ENCODE measurements at regions not wholly inside any gene's neighbourhood (a gene's known extent, or its start where the extent isn't known, plus 50 kb on each side); places are given as distances from the start of the nearest gene placed in this dataset.

DNA sequence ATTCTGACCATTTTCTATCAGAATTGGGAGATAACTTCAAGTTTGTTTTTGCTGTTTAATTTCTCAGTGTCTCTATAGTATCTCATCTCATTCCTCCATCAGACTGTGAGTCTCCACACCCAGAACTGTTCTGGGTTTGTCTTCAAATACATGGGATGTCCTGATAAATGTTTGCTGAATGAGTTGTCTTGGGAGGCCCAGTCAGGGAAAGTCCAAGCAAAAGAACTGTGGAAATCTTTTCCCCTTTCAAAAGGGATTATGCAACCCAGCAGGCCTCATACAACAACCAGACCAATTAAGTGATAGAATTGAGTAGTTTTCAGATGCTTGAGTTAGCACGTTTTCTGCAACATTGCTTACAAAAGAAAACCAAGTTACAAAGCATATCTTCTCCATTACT is 324.4 kb downstream of the BRINP1 start:
- TF ChIP-seq EZH2 (IDR thresholded peaks at IDR 0.05) (no peak), POLR2AphosphoS5 (IDR thresholded peaks at IDR 0.05; ENCODE audit: borderline replicate concordance, low read depth, low read length) (no peak)

All from SK-N-MC (cell line).